ENCODE measurements at regions not wholly inside any gene's neighbourhood (a gene's known extent, or its start where the extent isn't known, plus 50 kb on each side); places are given as distances from the start of the nearest gene placed in this dataset.

GRCh38 chr1:96329121-96329520 lies 392.5 kb upstream of the PTBP2 start:
- no peak for TF ChIP-seq MTA1 (CRISPR knock-in tag; IDR thresholded peaks at IDR 0.05; ENCODE audit: borderline replicate concordance)
- TF ChIP-seq, protein P1, sequence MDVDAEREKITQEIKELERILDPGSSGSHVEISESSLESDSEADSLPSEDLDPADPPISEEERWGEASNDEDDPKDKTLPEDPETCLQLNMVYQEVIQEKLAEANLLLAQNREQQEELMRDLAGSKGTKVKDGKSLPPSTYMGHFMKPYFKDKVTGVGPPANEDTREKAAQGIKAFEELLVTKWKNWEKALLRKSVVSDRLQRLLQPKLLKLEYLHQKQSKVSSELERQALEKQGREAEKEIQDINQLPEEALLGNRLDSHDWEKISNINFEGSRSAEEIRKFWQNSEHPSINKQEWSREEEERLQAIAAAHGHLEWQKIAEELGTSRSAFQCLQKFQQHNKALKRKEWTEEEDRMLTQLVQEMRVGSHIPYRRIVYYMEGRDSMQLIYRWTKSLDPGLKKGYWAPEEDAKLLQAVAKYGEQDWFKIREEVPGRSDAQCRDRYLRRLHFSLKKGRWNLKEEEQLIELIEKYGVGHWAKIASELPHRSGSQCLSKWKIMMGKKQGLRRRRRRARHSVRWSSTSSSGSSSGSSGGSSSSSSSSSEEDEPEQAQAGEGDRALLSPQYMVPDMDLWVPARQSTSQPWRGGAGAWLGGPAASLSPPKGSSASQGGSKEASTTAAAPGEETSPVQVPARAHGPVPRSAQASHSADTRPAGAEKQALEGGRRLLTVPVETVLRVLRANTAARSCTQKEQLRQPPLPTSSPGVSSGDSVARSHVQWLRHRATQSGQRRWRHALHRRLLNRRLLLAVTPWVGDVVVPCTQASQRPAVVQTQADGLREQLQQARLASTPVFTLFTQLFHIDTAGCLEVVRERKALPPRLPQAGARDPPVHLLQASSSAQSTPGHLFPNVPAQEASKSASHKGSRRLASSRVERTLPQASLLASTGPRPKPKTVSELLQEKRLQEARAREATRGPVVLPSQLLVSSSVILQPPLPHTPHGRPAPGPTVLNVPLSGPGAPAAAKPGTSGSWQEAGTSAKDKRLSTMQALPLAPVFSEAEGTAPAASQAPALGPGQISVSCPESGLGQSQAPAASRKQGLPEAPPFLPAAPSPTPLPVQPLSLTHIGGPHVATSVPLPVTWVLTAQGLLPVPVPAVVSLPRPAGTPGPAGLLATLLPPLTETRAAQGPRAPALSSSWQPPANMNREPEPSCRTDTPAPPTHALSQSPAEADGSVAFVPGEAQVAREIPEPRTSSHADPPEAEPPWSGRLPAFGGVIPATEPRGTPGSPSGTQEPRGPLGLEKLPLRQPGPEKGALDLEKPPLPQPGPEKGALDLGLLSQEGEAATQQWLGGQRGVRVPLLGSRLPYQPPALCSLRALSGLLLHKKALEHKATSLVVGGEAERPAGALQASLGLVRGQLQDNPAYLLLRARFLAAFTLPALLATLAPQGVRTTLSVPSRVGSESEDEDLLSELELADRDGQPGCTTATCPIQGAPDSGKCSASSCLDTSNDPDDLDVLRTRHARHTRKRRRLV (CRISPR knock-in tag; IDR thresholded peaks at IDR 0.05), result no peak
- no peak for TF ChIP-seq POLR2A (IDR thresholded peaks at IDR 0.05; ENCODE audit: insufficient read depth in 1 of 2, low read depth in 2 of 2, low read length in 2 of 2)
- no peak for TF ChIP-seq ZNF335 (CRISPR knock-in tag; IDR thresholded peaks at IDR 0.05)
- TF ChIP-seq ZNF792 (CRISPR knock-in tag; IDR thresholded peaks at IDR 0.05), result no peak
- no peak for TF ChIP-seq ZNF354B (CRISPR knock-in tag; IDR thresholded peaks at IDR 0.05)
